ENCODE measurements at regions not wholly inside any gene's neighbourhood (a gene's known extent, or its start where the extent isn't known, plus 50 kb on each side); places are given as distances from the start of the nearest gene placed in this dataset.

- WGBS (ENCODE audit: low lambda C conversion rate) = 56% methylated on average over 1 of the region's 1 CpG
- Histone ChIP-seq H3K9ac (no peak overlapping the region), H3K4me1 (ENCODE audit: control insufficient read depth in 1 of 2, insufficient read depth in 2 of 2, low read depth in 1 of 2, low read length in 1 of 2) (no peaks in the 10 kb centered on the region), H3K79me2 (ENCODE audit: insufficient read depth) (no peaks in the 10 kb centered on the region), H3K27ac (ENCODE audit: low read depth in 2 of 2, low read length in 1 of 2) (no peak overlapping the region), H3K27me3 (ENCODE audit: insufficient read depth) (no peaks in the 10 kb centered on the region), H3K36me3 (replicated peaks in 1 of 2; ENCODE audit: control insufficient read depth in 1 of 2, insufficient read depth in 2 of 2, low read length in 1 of 2) (no peaks in the 10 kb centered on the region), H3K4me3 (ENCODE audit: low read depth in 2 of 2, low read length in 1 of 2) (no peak overlapping the region), H3F3A (replicated peaks; ENCODE audit: insufficient read depth) (no peaks in the 10 kb centered on the region), H2AFZ (ENCODE audit: low read depth) (no peak overlapping the region), H3K4me2 (no peak overlapping the region), H4K20me1 (ENCODE audit: insufficient read depth) (no peaks in the 10 kb centered on the region), H3K9me3 (no peaks in the 10 kb centered on the region), H3K9me2 (no peaks in the 10 kb centered on the region)
- CTCF ChIA-PET = no interaction called here
- no peak for DNase-seq
- POLR2A ChIA-PET = no interaction called here
- TF ChIP-seq RXRA (IDR thresholded peaks at IDR 0.05; ENCODE audit: borderline replicate concordance, low read depth) (no peak), TAF1 (IDR thresholded peaks at IDR 0.05; ENCODE audit: borderline replicate concordance, low read depth, low read length) (no peak), NRF1 (IDR thresholded peaks at IDR 0.05; ENCODE audit: low read depth, low read length) (no peak), RCOR1 (IDR thresholded peaks at IDR 0.05; ENCODE audit: low read length) (no peak), PBX3 (IDR thresholded peaks at IDR 0.05) (no peak), YY1 (IDR thresholded peaks at IDR 0.05; ENCODE audit: low read depth) (no peak), USF2 (IDR thresholded peaks at IDR 0.05; ENCODE audit: borderline replicate concordance, low read depth, low read length) (no peak), GATA2 (CRISPR knock-in tag; IDR thresholded peaks at IDR 0.05) (no peak), SIN3A (IDR thresholded peaks at IDR 0.05; ENCODE audit: borderline replicate concordance, low read depth, low read length) (no peak), CHD2 (IDR thresholded peaks at IDR 0.05; ENCODE audit: low read length, partially characterized antibody) (no peak), REST (IDR thresholded peaks at IDR 0.05; ENCODE audit: low read depth, low read length) (no peak)
These were observed 283.1 kb downstream of the SIPA1L2 start for GRCh38 chr1:232346844-232347243.

- no peaks in the 10 kb centered on the region for H3K4me1 ChIP-seq (ENCODE audit: control insufficient read depth in 1 of 2, insufficient read depth in 2 of 2, low read depth in 1 of 2, low read length in 1 of 2)
- H3K9ac ChIP-seq = no peak overlapping the region
- no peaks in the 10 kb centered on the region for H3F3A ChIP-seq (replicated peaks; ENCODE audit: insufficient read depth)
- ChIA-PET POLR2A (no interaction called here), CTCF (no interaction called here)
- WGBS (ENCODE audit: low lambda C conversion rate) = 36% methylated on average over 4 of the region's 4 CpGs
- no peak overlapping the region for H3K4me2 ChIP-seq
- DNase-seq = no peak
- H3K27me3 ChIP-seq (ENCODE audit: insufficient read depth) = no peaks in the 10 kb centered on the region
- no peak overlapping the region for H3K4me3 ChIP-seq (ENCODE audit: low read depth in 2 of 2, low read length in 1 of 2)
- H3K36me3 ChIP-seq (replicated peaks in 1 of 2; ENCODE audit: control insufficient read depth in 1 of 2, insufficient read depth in 2 of 2, low read length in 1 of 2) = no peaks in the 10 kb centered on the region
- H2AFZ ChIP-seq (ENCODE audit: low read depth) = no peak overlapping the region
- no peaks in the 10 kb centered on the region for H3K9me3 ChIP-seq
- no peak overlapping the region for H3K27ac ChIP-seq (ENCODE audit: low read depth in 2 of 2, low read length in 1 of 2)
- no peaks in the 10 kb centered on the region for H4K20me1 ChIP-seq (ENCODE audit: insufficient read depth)
- no peaks in the 10 kb centered on the region for H3K9me2 ChIP-seq
- H3K79me2 ChIP-seq (ENCODE audit: insufficient read depth) = no peaks in the 10 kb centered on the region
- no peak for TF ChIP-seq RCOR1 (IDR thresholded peaks at IDR 0.05; ENCODE audit: low read length)
- no peak for TF ChIP-seq USF1 (IDR thresholded peaks at IDR 0.05; ENCODE audit: borderline replicate concordance, low read depth)
- TF ChIP-seq MAX (IDR thresholded peaks at IDR 0.05; ENCODE audit: low read depth) = no peak
- no peak for TF ChIP-seq NFIC (IDR thresholded peaks at IDR 0.05; ENCODE audit: borderline replicate concordance)
- no peak for TF ChIP-seq MEF2A (IDR thresholded peaks at IDR 0.05; ENCODE audit: borderline replicate concordance, low read depth)
- no peak for TF ChIP-seq SIN3A (IDR thresholded peaks at IDR 0.05; ENCODE audit: borderline replicate concordance, low read depth, low read length)
- TF ChIP-seq FOXM1 (IDR thresholded peaks at IDR 0.05; ENCODE audit: low read depth) = no peak
- TF ChIP-seq SMC3 (IDR thresholded peaks at IDR 0.05; ENCODE audit: low read depth, low read length) = no peak
- TF ChIP-seq FOSL2 (IDR thresholded peaks at IDR 0.05; ENCODE audit: borderline replicate concordance, low read depth) = no peak
- TF ChIP-seq FOXJ3 (CRISPR knock-in tag; IDR thresholded peaks at IDR 0.05) = no peak
- no peak for TF ChIP-seq POLR2AphosphoS5 (IDR thresholded peaks at IDR 0.05; ENCODE audit: low read depth, low read length)
- no peak for TF ChIP-seq RFX5 (IDR thresholded peaks at IDR 0.05; ENCODE audit: low read length)
These were observed 285.0 kb downstream of the SIPA1L2 start for GRCh38 chr1:232344791-232345399.

Measured in SK-N-SH (cell line).